Fibroblast of the conjunctiva (primary cell): ENCODE measurements at regions not wholly inside any gene's neighbourhood (a gene's known extent, or its start where the extent isn't known, plus 50 kb on each side); places are given as distances from the start of the nearest gene placed in this dataset.

Experiments
- DNase-seq: peaks from one replicate; pipeline ENCODE4 v3.0.0-alpha.2; 2010; ENCODE audit warnings: low read depth

GRCh38 chr9:95756986-95757385 lies 118.5 kb upstream of the ERCC6L2 start:
- peak; percentile 77 for DNase-seq

GRCh38 chr9:95756101-95756500 lies 119.4 kb upstream of the ERCC6L2 start:
- DNase-seq, result no peak

DNA sequence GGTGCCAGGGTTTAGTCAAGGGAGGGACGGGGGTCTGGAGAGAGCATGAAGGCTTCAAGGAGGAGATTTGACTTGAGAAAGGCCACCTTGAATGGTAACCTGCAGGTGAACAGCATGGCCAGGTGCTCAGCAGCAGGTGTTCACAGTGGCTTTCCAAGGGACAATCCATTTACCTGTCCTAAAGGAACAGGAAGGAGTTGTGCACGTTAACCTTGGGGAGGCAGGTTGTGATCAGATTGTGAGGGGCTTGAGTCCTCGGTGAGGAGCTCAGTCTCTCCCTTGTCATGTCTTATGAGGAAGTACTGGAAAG lies 120.1 kb upstream of the ERCC6L2 start:
- DNase-seq, result no peak

DNA sequence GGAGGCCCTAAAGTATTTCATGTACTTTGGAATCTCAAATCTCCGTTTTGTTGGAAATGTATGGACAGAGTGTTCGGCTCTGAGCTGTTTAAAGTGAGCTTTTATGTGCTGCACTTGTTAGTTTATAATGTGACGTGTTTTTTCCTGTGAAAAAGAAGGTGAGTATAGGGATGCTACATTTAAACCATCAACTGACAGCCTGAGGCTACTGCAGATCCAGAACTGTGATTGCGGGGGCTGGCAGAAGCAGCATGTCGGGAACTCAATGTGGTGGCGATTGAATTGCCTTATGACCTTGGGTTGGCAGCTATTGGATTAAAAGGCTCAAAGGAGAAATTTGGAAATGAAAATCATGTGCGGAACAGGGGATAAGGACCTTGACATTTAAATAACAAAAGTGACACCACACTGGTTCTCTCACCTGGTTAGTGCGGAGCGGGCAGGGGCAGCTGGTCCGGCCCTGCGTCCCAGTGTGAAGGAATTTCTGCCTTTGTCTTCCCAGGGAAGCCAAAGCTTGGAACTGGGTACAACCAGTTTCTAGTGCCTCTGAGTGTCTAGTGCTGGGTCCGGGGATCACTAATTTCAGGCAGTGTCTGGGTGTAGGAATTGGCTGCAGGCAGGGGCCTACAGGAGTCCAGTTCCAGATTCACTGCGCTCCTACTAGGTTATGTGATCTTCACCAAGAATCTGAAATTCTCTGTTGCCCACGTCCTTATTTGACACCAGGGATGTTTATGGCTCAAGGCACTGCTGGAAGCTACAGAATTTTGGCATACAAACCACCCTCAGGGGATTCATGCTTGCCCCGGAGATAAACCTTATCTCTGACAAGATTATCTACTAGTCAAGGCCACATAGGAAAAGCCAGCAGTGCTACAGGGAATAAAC lies 120.7 kb upstream of the ERCC6L2 start:
- no peak for DNase-seq

- peak; percentile 56 for DNase-seq
These were observed 121.6 kb upstream of the ERCC6L2 start for GRCh38 chr9:95753762-95754465.

- no peak for DNase-seq
These were observed 123.3 kb upstream of the ERCC6L2 start for GRCh38 chr9:95752129-95752731.

GRCh38 chr9:95751520-95751790 lies 124.0 kb upstream of the ERCC6L2 start:
- no peak for DNase-seq

DNA sequence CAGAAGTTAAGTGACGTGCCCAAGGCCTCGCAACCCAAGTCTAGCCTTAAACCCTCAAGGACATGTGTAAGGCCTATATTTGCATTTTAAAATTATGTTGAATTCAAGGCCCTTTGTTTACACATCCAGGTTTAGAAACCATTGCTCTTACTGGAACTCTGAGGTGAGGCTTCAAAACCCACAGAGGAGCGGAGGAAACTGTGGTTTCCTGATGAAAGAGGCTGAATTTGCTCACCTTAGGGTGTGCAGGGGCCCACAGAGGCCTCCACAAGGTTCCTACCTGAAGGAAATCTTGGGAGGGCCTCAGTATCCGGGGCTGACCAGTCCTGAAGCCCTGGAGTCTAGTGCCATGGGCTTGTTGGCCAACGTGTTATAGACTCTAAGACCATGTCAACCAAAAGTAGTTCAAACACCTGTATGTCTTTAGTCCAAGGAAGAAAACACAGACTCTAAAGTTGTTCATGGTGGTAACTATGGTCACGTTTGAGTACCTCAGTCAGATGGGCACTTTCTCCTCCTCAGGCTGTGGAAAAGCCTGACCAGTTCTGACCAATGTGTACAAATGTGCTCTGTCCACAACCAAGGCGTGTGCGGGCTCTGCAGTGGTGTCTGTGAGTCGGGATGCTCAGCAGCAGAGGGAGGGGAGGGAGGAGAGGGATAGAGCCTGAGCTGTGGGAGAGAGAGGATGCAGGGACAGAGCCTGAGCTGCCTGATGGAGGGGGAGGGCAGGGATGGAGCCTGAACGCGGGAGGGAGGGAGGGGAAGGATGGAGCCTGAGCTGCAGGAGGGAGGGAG lies 124.6 kb upstream of the ERCC6L2 start:
- no peak for DNase-seq

DNA sequence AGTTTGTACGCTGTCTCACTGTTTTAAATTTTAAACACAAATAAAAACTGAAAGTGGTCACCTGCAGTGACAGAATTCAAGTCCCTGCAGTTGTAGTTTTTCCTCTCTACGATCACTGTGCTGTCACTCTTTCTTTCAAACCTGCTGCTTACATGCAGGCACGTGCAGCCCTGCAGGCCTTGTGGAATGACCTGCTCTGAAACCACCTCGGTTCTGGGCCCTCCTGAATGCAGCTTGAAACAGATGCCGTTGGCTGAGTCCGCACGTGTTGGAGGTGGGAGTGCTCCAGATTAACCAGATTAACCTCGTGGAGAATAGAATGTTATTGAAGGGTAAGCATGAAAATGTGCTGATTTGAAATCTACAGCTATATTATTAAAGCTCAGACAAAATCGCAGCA lies 126.0 kb upstream of the ERCC6L2 start:
- no peak for DNase-seq

GRCh38 chr9:95746408-95747180 lies 128.9 kb upstream of the ERCC6L2 start:
- no peak for DNase-seq

- DNase-seq, result no peak
These were observed 132.7 kb upstream of the ERCC6L2 start for GRCh38 chr9:95742821-95743220.

- DNase-seq, result no peak
These were observed 133.9 kb upstream of the ERCC6L2 start for GRCh38 chr9:95741631-95742030.

GRCh38 chr9:95740217-95741004 lies 135.1 kb upstream of the ERCC6L2 start:
- no peak for DNase-seq

DNA sequence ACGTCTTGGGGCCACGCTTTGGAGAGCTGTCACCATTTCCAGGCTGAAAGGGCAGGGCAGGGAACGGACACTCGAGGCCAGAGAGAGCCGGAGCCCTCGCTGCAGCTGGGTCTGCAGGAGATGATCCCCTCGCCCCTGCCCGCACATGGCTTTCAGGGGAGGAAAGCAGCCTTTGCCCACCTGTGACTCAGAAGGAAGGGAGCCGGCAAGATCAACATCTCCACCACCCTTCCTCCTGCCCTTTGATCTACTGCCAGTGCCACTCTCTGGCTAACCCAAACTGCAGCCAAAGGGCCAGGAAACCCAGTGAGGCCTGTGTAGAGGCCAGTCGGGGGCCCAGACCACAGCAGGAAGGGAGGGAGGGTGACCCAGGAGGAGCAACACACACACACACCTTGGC lies 137.1 kb upstream of the ERCC6L2 start:
- no peak for DNase-seq

- no peak for DNase-seq
These were observed 138.5 kb upstream of the ERCC6L2 start for GRCh38 chr9:95736891-95737522.

- DNase-seq, result no peak
These were observed 139.1 kb upstream of the ERCC6L2 start for GRCh38 chr9:95736370-95736769.

DNA sequence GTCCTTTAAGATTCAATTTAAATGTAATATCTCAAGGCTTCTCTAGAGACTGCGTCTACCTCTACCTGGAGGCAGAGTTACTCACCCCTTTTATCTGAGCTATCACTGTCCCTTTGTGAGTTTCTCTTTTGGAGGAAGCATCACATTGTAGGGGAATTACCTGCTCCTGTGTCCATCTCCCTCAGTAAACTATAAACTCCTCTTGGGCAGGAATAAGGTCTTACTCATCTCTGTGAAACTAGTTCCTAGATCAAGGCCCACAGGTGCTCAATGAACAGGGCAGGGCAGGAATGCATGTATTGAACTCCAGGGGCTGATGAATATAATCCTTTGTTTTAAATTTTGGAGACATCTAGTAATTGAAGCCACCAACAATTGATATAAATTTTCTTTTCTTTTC lies 139.8 kb upstream of the ERCC6L2 start:
- DNase-seq, result no peak

- no peak for DNase-seq
These were observed 141.5 kb upstream of the ERCC6L2 start for GRCh38 chr9:95733741-95734666.
